T47D (cell line): ENCODE measurements at regions not wholly inside any gene's neighbourhood (a gene's known extent, or its start where the extent isn't known, plus 50 kb on each side); places are given as distances from the start of the nearest gene placed in this dataset.
"Not testable (repeated sequence)": the region's sequence is repeated elsewhere in the genome, so short reads cannot be mapped to it uniquely, and the experiment has no call there.

Experiments used
- DNase-seq, 2 experiments: peaks; one replicate each; pipeline versions ENCODE4 v3.0.0 to v3.0.0-alpha.2; 2011 to 2012; ENCODE audit warnings: low read depth in 1 of 2, low spot score in 1 of 2
- JUND ChIP-seq: IDR thresholded peaks from 2 replicates; pipeline ENCODE4 v1.6.1; 2012; ENCODE audit warnings: low read depth
- in situ Hi-C: cut with HindIII; loops from 2 replicates; pipeline ENCODE4 v1.10.0; 2016; ENCODE audit warnings: low sequenced_read_pairs, low pct_unique_long_range_greater_than_20kb

DNA sequence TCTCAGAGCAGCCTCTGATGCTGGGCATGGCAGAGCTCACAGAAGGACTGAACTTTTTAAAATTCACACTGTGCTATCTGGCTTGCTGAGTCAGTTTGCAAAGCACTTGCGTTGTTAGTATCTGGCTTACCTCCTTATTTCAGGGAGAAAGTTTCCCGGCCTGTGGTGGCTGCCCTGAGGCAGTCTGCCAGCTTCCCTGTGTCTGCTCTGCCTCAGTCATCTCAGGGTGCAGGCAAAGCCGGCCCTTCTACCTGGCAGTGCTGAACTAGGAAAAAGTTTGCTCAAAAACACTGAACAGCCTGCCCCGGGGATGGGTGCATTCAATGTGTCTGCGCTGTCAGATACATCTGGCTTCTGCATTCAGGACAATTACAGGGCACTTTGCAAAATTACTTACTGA lies 90.2 kb upstream of the UXS1 start:
- in situ Hi-C loops: no loop called here
- TF ChIP-seq JUND: no peak

DNA sequence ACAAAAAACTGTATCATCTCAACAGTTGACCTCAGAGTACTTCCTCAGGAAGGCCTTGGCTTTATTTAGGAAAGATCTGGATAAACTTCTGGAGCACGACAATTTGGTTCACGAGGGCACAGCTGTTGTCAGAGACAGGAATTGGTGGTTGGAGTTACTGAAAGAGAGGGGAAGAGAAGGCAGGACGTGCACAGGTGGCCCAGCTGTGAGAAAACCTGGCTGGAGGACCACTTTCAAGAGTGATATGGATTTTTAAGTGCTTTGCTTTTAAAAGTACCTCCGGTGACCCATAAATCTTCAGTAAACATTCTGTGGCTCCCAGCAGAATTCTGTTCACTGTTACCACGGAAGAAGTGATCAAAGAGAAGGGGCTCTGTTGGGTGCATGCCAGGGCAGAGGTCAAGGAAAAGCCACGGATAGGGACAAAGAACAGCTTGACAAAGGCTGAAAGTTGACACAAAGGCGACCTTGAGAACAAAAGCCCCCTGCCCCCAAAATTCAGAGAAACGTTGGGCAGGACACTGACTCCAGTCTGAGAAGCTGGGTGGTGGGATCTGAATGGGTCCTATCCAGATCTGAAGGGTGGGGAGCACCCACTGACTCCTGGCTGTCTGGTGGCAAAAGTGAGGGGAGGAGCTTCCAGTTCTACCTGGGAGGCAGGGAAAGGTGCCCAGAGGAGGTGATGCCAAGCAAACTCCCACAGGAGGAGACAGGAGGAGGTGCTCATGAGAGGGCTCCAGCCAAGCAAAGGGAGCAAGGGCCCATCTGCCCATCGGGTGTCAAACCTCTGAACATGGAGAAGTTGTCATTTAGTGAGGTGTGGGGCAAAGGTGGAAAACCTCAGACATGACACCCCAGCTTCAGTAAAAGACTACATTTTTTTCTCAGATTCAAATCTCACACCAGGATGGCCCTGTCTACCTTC lies 89.4 kb upstream of the UXS1 start:
- DNase-seq, in situ Hi-C loops: not testable (repeated sequence)

More for the DNA sequence above, 90.2 kb upstream of the UXS1 start:
- no peak for DNase-seq

DNA sequence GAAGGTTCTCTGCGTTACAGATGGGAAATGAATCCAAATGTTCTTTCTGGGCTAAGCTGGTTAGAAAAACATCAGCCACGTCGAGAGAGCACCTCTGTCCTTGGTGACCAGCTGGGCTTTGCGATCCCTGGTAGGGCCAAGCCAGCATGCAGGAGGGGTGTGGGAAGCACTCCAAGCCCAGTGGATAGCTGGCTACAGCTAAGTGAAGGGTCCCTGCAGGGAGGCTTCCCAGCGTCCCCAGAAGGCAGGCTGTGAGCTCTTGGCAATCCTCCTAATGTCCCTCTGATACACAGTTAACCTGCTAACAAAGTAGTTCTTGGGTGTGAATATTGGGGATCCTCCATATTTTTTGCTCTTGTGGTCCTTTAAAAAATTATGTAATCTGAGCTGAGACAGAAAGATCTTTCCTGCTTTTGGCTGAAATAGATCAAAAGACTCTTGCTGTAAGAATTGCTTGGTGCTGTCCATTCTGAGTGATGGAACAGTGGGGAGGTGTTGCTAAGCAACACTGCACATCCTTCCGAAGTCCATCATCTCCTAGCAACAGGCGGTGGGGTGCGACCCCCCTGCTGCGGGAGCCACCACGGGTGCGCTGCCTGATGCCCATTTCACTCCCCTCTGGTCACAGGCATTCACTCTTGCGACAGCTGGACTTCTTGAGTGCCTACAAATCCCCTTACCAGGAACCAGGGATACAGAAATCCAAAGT lies 88.5 kb upstream of the UXS1 start:
- no peak for TF ChIP-seq JUND
- in situ Hi-C loops: no loop called here
- no peak for DNase-seq

DNA sequence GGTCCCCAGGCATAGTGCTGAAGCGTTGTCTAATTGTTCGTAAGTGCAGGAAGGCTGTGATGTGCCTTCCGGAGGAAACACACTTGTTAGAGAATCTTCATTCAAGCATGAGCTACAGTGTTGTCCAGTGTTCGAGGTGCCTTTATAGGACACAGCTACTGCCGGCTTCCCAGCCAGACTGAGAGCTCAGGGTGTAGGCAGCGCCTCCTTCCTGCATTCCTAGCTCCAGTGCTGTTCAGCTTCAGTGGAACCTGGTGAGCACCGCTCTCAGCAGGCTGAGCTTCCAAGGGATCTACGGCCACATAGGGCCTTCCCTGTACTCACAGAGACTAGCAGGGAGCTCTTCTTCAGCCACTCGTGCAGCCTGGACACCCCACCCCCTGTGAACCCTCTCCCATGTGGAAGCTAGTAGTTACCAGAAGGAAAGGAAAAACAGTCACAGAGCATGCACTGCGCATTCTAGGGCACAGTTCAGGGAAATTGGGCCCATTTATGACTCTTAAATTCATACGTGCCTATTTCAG lies 87.9 kb upstream of the UXS1 start:
- in situ Hi-C loops: not testable (repeated sequence)

DNA sequence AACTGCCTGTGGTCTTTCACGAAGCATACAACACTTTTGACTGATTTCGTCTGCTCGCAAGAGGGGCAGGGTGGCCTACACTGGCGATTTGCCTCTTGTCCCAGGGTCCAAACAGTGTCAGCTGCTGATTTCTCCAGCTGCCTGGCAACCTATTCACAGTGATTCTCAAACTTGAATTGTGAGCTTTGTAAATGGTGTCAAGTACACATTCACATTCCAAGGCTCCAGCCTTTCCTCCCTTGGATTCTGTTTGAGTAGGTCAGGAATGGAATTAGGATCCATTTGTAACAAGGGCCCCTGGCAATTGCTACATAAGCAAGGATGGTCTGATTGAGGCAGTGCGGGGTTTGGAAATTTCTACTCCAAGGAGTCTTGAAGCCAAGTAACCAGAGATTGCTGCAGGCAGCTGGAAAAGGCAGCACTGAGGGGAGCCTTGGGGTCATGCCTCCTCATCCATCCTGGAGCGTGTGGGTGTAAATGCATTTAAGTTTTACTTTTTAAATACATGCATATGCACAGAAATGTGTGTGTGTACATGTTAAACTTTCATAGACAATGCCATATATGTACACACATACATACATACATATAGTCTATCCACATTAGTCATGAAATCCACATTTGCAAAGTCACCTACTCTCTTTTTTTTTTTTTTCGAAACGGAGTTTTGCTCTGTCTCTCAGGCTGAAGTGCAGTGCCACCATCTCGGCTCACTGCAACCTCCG lies 86.8 kb upstream of the UXS1 start:
- in situ Hi-C loops: no loop called here
- no peak for TF ChIP-seq JUND
- DNase-seq: peak in 1 of 2 experiments; percentile 26

More for the DNA sequence above, 87.9 kb upstream of the UXS1 start:
- DNase-seq: not testable (repeated sequence)

DNA sequence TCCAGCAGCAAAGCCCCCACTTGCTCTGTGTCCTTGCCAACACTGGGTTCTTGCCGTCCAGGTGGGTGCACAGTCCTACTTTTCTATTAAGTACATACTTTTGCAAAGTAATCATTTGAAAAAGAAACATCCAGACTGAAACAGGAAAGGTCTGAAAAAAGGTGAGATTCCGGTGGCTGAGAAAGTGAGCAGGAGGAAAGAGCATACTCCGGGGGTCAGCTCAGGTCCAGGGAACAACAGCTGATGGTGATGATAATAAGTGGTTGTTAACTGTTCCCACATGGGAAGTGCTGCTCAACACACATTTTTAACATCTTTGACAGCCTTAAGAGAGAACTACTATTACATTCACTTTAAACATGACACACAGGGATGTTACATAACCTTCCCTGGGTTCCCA lies 86.1 kb upstream of the UXS1 start:
- no peak for TF ChIP-seq JUND
- in situ Hi-C loops: no loop called here
- DNase-seq: no peak

DNA sequence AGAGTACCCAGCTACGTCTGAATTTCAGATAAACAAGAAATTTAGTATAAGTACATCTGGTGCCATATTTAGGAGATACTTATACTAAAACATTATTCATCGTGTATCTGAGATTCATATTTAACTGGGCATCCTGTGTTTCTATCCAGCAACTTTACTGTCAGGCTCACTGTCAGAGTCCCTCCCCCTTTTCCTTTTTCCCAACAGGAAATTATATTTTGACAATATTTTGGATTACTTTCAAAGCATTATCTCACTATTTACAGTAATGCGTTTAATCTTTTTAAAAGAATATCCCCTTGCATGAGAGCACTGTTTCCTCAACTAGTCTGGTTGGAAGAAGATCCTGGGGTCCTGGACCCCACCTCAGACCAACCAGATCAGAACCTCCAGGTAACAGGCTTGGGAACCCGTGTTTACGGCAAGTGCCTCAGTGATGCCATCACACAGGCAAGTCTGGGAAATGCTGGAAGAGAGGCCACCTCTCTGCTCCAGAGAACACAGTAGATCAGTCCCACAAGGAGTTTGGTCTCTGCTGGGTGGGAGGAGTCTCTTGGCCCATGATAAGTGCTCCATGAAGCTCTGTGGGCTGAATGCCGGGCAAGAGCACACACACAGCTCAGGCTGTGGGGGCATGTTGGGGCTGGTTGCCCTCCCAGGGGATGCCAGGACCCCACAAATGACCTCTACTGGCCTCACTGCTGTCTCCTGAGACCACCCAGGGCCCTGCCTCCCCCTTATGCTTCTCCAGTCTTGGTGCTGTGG lies 84.2 kb upstream of the UXS1 start:
- no peak for TF ChIP-seq JUND
- DNase-seq: no peak
- in situ Hi-C loops: no loop called here

DNA sequence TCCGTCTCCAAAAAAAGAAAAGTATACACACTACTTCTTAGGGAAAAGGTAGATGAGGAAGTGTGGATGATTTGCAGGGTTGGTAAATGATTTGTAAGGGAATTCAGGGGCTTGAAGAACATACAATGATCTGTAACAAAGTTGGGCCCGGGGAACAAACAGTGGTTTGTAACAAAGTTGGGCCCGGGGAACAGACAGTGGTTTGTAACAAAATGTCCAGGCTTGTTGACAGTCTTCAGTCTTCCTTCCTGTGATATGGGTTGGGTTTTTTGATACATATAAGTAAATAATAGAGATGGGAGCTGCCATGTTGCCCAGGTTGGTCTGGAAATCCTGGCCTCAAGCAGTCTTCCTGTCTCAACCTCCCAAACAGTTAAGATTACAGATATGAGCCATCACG lies 83.3 kb upstream of the UXS1 start:
- no peak for DNase-seq
- no peak for TF ChIP-seq JUND
- in situ Hi-C loops: no loop called here

DNA sequence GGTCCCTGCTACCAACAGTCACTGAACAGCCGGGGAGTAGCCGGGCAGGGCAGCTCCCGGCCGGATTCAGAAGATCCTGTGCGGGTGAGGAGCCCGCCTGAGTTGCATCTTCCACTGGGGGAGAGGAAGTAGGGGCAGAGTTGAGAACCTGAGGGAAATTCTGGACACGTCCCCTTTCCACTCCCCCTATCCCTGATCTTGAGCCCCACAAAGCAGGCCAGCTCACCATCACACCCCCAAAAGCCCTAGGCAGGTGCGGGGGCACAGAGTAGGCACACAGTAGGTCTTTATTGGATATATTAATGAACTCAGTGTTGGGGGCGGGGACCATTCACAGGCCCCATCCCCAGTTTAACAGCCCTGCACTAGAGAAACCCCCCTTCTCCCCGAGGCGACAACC lies 81.9 kb upstream of the UXS1 start:
- DNase-seq: no peak
- in situ Hi-C loops: no loop called here
- no peak for TF ChIP-seq JUND

DNA sequence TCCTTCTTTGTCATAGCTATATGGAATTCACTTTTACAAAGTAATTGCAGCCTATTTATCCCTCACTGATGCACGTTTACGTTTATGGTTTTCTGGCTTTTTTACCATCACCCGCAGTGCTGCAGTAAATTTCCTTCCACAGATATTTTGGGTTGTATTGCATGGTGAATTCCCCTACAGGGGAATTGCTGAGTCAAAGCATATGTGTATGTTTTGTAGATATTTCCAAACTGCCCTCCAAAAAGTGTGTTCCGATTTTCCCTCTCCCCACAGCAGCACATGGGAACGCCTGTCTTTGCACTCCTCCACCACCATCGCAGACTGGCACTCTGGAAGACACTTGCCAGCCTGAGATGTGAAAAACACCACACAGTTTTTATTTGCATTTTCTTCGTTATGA lies 80.6 kb upstream of the UXS1 start:
- in situ Hi-C loops: no loop called here
- DNase-seq: peak in 1 of 2 experiments; percentile 7
- no peak for TF ChIP-seq JUND

DNA sequence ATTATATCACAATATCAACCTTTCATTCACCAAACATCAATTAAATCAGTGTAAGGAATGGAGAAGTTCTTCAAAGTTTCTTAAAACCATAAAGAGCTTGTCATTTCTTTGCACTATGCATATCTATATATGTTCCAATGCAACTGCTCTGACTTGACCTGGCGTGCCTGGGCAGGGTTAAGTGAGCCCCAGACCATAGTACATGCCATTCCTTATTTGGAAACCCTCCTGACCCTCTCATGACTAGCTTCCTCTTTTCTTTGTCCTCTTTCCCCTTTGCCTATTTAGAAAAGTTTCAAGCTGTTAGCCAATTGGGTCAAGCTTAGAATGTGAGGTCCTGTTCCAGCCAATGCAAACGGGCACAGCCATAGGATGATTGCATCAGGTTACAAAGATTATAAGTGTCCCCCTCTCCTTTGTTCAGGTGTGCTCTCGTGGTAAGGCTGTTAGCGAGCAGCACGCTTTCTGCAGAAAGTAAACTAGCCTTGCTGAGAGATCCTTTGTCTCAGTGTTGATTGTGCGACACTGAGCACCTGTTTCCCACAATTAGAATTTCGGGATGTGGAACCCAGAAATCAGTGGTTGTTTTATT lies 78.2 kb upstream of the UXS1 start:
- in situ Hi-C loops: no loop called here
- TF ChIP-seq JUND: no peak
- DNase-seq: no peak

DNA sequence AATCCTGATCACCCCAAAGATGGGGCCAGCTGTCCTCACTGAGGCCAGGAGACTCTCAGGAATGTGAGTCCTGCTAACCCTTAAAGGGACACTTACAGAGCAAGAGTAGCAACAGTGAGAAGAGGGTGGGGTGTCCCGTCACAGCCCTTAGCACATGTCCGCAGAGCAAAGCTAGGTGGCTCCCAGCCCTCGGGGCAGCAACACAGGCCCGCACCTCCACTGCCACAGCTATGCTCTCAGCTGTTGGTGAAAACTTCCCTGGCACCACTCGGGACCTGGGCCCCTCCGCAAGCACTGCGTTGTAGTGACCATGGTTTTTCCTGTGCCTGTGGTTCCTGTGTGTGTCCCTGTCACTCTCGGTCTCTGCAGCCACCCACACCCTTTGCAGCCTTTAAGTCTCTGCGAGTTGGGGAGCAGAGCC lies 76.4 kb upstream of the UXS1 start:
- no peak for TF ChIP-seq JUND
- in situ Hi-C loops: no loop called here
- no peak for DNase-seq
